ENCODE measurements at regions not wholly inside any gene's neighbourhood (a gene's known extent, or its start where the extent isn't known, plus 50 kb on each side); places are given as distances from the start of the nearest gene placed in this dataset.

DNA sequence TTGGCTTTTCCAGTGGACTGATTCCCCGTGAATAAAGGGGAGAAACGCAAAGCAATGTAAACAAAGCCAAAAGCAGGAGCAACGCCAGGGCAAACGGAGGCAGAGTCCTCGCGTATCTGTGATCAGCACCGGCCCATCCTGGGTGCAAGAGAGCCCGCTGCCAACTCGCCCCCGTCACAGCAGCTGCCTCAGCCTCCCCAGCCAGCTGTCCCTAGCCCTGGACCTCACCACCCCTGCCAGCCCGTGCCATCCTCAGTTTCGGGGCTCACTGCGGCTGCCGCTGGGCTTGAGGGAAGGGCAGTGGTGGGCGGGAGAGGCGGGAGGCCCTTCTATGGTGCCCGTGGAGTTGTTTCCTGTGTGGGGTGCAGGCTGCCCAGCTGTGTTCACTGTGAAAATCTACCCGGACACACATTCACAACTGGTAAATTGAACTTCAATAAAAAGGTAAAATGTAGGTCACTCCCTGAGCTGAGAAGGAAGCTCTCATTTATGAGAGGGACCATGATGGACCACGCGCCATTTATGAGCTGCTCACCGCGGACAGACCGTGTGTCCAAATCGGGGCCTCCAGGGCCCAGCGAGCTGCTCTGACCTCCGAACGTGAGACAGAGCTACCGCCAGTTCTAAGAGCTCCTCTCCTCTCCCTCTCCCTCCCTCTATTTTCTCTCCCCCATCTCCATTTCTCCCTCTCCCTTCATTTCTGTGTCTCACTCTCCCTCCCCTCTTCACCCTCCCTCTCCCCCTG, 330.5 kb upstream of the SFSWAP start:
- Histone ChIP-seq H3K9me3 (ENCODE audit: low read length) (no peaks in the 10 kb centered on the region), H3K36me3 (ENCODE audit: insufficient read depth, low read length) (no peaks in the 10 kb centered on the region), H3K79me2 (ENCODE audit: insufficient read depth, low read length) (no peaks in the 10 kb centered on the region), H3K4me2 (ENCODE audit: low read length) (no peak overlapping the region), H3K9ac (ENCODE audit: low read length) (no peak overlapping the region), H2AFZ (ENCODE audit: low read length) (no peak overlapping the region), H3K27ac (ENCODE audit: low read depth, low read length, poor library complexity, severe bottlenecking) (no peak overlapping the region), H3K4me1 (ENCODE audit: insufficient read depth, low read length, severe bottlenecking) (no peaks in the 10 kb centered on the region), H3K9me2 (ENCODE audit: low read depth, low read length) (no peaks in the 10 kb centered on the region), H3K4me3 (ENCODE audit: low read depth, low read length, poor library complexity, severe bottlenecking) (no peak overlapping the region), H3K27me3 (ENCODE audit: insufficient read depth, low read length) (peaks cover 5% of the 10 kb centered on the region; the same call in 1 of the 2 replicates), H4K20me1 (ENCODE audit: insufficient read depth, low read length) (no peaks in the 10 kb centered on the region), H3F3A (ENCODE audit: insufficient read depth, low read length) (no peaks in the 10 kb centered on the region)
- no peak for TF ChIP-seq EZH2 (IDR thresholded peaks at IDR 0.05; ENCODE audit: borderline replicate concordance, low read length)
- TF ChIP-seq, protein P1, sequence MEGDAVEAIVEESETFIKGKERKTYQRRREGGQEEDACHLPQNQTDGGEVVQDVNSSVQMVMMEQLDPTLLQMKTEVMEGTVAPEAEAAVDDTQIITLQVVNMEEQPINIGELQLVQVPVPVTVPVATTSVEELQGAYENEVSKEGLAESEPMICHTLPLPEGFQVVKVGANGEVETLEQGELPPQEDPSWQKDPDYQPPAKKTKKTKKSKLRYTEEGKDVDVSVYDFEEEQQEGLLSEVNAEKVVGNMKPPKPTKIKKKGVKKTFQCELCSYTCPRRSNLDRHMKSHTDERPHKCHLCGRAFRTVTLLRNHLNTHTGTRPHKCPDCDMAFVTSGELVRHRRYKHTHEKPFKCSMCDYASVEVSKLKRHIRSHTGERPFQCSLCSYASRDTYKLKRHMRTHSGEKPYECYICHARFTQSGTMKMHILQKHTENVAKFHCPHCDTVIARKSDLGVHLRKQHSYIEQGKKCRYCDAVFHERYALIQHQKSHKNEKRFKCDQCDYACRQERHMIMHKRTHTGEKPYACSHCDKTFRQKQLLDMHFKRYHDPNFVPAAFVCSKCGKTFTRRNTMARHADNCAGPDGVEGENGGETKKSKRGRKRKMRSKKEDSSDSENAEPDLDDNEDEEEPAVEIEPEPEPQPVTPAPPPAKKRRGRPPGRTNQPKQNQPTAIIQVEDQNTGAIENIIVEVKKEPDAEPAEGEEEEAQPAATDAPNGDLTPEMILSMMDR (IDR thresholded peaks at IDR 0.05; ENCODE audit: low read length) = no peak

DNA sequence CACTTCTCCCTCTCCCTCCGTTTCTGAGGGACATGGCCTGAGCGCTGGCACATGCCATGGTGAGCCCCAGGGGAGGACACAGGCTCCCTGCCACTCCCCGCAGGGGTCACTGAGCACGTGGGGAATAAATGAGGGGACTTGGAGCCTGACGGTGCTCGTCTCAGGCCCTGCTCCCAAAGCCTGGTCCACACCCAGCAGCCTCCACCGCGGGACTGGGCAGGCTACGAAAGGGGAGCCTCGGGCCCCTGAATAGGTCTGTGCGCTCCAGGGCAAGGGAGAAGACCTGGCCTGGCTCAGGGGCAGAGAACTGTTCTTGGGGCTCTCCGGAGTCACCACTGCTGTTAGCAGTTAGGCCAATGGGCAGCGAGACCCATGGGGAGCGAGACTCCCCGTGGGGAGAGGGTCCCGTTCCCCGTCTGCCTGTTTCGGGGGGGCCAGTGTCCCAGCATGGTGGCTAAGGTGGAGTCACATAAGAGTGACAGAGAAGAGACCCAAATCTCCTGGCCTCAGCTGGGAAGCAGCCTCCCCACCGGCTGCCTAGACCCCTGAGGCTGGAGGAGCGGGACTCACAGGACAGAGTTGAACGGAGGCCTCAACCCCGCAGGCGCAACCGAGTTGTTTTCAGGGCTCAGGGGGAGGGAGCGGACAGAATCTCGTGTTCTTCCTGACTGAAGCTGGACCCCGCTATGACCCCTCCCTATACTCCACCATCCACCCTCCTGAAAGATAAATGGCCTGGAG, 329.8 kb upstream of the SFSWAP start:
- no peak overlapping the region for H3K4me3 ChIP-seq (ENCODE audit: low read depth, low read length, poor library complexity, severe bottlenecking)
- no peaks in the 10 kb centered on the region for H3K9me3 ChIP-seq (ENCODE audit: low read length)
- H3K79me2 ChIP-seq (ENCODE audit: insufficient read depth, low read length) = no peaks in the 10 kb centered on the region
- H4K20me1 ChIP-seq (ENCODE audit: insufficient read depth, low read length) = no peaks in the 10 kb centered on the region
- H3K27ac ChIP-seq (ENCODE audit: low read depth, low read length, poor library complexity, severe bottlenecking) = no peak overlapping the region
- TF ChIP-seq EZH2 (IDR thresholded peaks at IDR 0.05; ENCODE audit: borderline replicate concordance, low read length) = no peak
- TF ChIP-seq, protein P1 (IDR thresholded peaks at IDR 0.05; ENCODE audit: low read length) = no peak
- no peaks in the 10 kb centered on the region for H3K36me3 ChIP-seq (ENCODE audit: insufficient read depth, low read length)
- H3F3A ChIP-seq (ENCODE audit: insufficient read depth, low read length) = no peaks in the 10 kb centered on the region
- H3K4me1 ChIP-seq (ENCODE audit: insufficient read depth, low read length, severe bottlenecking) = no peaks in the 10 kb centered on the region
- H2AFZ ChIP-seq (ENCODE audit: low read length) = no peak overlapping the region
- H3K27me3 ChIP-seq (ENCODE audit: insufficient read depth, low read length) = peaks cover 5% of the 10 kb centered on the region; the same call in 1 of the 2 replicates
- H3K4me2 ChIP-seq (ENCODE audit: low read length) = no peak overlapping the region
- H3K9ac ChIP-seq (ENCODE audit: low read length) = no peak overlapping the region
- no peaks in the 10 kb centered on the region for H3K9me2 ChIP-seq (ENCODE audit: low read depth, low read length)

DNA sequence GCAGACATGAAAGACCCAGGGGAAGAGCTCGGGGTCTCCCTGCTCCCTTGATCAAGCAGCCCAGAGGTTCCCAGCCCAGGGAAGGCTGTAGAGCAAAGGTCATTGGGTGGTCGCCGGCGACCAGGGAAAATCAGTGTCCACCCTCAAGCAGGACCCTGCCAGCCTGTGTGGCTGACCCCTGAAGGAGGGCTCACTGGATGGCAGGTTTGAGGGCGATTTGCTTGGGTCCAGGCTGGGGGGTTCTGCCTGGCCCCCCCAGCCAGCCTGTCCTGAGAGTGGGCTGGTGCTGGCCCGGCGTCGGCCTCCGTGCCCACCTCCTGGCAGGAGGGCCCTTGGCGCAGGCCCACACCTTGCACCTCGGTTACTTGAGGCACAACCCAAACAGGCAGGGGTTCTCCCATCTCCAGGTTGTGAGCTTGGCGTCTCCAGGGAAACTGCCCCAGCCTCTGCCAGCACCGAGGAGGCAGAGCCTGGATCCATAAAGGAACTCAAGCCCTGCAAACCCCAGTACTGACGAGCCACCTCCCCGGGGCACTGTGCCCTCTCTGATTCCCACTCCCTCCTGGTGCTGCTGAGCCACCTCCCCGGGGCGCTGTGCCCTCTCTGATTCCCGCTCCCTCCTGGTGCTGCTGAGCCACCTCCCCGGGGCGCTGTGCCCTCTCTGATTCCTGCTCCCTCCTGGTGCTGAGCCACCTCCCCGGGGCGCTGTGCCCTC, 329.0 kb upstream of the SFSWAP start:
- Histone ChIP-seq H3K4me3 (ENCODE audit: low read depth, low read length, poor library complexity, severe bottlenecking) (no peak overlapping the region), H3K36me3 (ENCODE audit: insufficient read depth, low read length) (no peaks in the 10 kb centered on the region), H3K27me3 (ENCODE audit: insufficient read depth, low read length) (peaks cover 5% of the 10 kb centered on the region; the same call in 1 of the 2 replicates), H2AFZ (ENCODE audit: low read length) (no peak overlapping the region), H3K9me2 (ENCODE audit: low read depth, low read length) (no peaks in the 10 kb centered on the region), H3K4me1 (ENCODE audit: insufficient read depth, low read length, severe bottlenecking) (no peaks in the 10 kb centered on the region), H3K9ac (ENCODE audit: low read length) (no peak overlapping the region), H3K27ac (ENCODE audit: low read depth, low read length, poor library complexity, severe bottlenecking) (no peak overlapping the region), H3K4me2 (ENCODE audit: low read length) (no peak overlapping the region), H3K79me2 (ENCODE audit: insufficient read depth, low read length) (no peaks in the 10 kb centered on the region), H3K9me3 (ENCODE audit: low read length) (no peaks in the 10 kb centered on the region), H4K20me1 (ENCODE audit: insufficient read depth, low read length) (no peaks in the 10 kb centered on the region), H3F3A (ENCODE audit: insufficient read depth, low read length) (no peaks in the 10 kb centered on the region)
- TF ChIP-seq, protein P1 (IDR thresholded peaks at IDR 0.05; ENCODE audit: low read length) = no peak
- no peak for TF ChIP-seq EZH2 (IDR thresholded peaks at IDR 0.05; ENCODE audit: borderline replicate concordance, low read length)

Data from OCI-LY1 (cell line).